UCSD-AML1 (cell line): ENCODE measurements at regions not wholly inside any gene's neighbourhood (a gene's known extent, or its start where the extent isn't known, plus 50 kb on each side); places are given as distances from the start of the nearest gene placed in this dataset.

Experiments used
- DNase-seq: peaks from one replicate; lab custom pipeline; 2025; ENCODE audit not compliant: unreplicated experiment; lab: John Stamatoyannopoulos, UW

- DNase-seq: no peak
Observed at GRCh38 chr12:89020689-89021088, 331.6 kb downstream of the DUSP6 start.

- DNase-seq: no peak
Observed at GRCh38 chr12:89020121-89020480, 332.2 kb downstream of the DUSP6 start.

GRCh38 chr12:89019439-89020120, 332.7 kb downstream of the DUSP6 start:
- peak; percentile 65 for DNase-seq

- DNase-seq: peak; percentile 8
Observed at GRCh38 chr12:89016970-89017778, 335.1 kb downstream of the DUSP6 start.

- no peak for DNase-seq
Observed at GRCh38 chr12:89015419-89015818, 336.9 kb downstream of the DUSP6 start.

GRCh38 chr12:88998421-88998820, 353.9 kb downstream of the DUSP6 start:
- DNase-seq: no peak

- DNase-seq: no peak
Observed at GRCh38 chr12:88996200-88996788, 356.0 kb downstream of the DUSP6 start.

GRCh38 chr12:88994971-88995370, 357.3 kb downstream of the DUSP6 start:
- no peak for DNase-seq

GRCh38 chr12:88994537-88994936, 357.8 kb downstream of the DUSP6 start:
- DNase-seq: no peak

GRCh38 chr12:88993651-88994050, 358.6 kb downstream of the DUSP6 start:
- no peak for DNase-seq

- DNase-seq: no peak
Observed at GRCh38 chr12:88986056-88986455, 366.2 kb downstream of the DUSP6 start.

- no peak for DNase-seq
Observed at GRCh38 chr12:88985631-88986030, 366.7 kb downstream of the DUSP6 start.

- no peak for DNase-seq
Observed at GRCh38 chr12:88985011-88985410, 367.3 kb downstream of the DUSP6 start.

GRCh38 chr12:88982694-88983093, 369.6 kb downstream of the DUSP6 start:
- no peak for DNase-seq

- DNase-seq: no peak
Observed at GRCh38 chr12:88977115-88977514, 375.2 kb downstream of the DUSP6 start.

GRCh38 chr12:88973998-88974397, 378.3 kb downstream of the DUSP6 start:
- DNase-seq: no peak

- no peak for DNase-seq
Observed at GRCh38 chr12:88970740-88971139, 381.6 kb downstream of the DUSP6 start.

GRCh38 chr12:88969127-88969526, 383.2 kb downstream of the DUSP6 start:
- no peak for DNase-seq

GRCh38 chr12:88960213-88960878, 380.1 kb upstream of the KITLG start:
- DNase-seq: no peak

- no peak for DNase-seq
Observed at GRCh38 chr12:88958946-88959345, 378.7 kb upstream of the KITLG start.

GRCh38 chr12:88958153-88958552, 377.9 kb upstream of the KITLG start:
- DNase-seq: no peak

- no peak for DNase-seq
Observed at GRCh38 chr12:88957358-88957757, 377.1 kb upstream of the KITLG start.
